GM23338 (cell line): ENCODE measurements at regions not wholly inside any gene's neighbourhood (a gene's known extent, or its start where the extent isn't known, plus 50 kb on each side); places are given as distances from the start of the nearest gene placed in this dataset.

Source experiments
- CREB1 ChIP-seq: fragments of 250-450 bp; sonication (Bioruptor Pico); IDR thresholded peaks from 2 replicates; pipeline ENCODE4 v1.5.0; 2020; ENCODE audit warnings: low read depth, mild to moderate bottlenecking, moderate library complexity
- EZH2 ChIP-seq: fragments of 200-600 bp; sonication (generic); IDR thresholded peaks from one replicate; pipeline ENCODE4 v1.8.0; 2017; ENCODE audit warnings: antibody characterized with exemption, mild to moderate bottlenecking, low read depth; ENCODE audit not compliant: unreplicated experiment
- EZH2phosphoT487 ChIP-seq: fragments of 200-600 bp; sonication (generic); IDR thresholded peaks from one replicate; pipeline ENCODE4 v1.8.1; 2018; ENCODE audit warnings: antibody characterized with exemption; ENCODE audit not compliant: unreplicated experiment
- JUNB ChIP-seq: IDR thresholded peaks from one replicate; pipeline ENCODE4 v1.6.1; 2016; ENCODE audit warnings: antibody characterized with exemption; ENCODE audit not compliant: unreplicated experiment
- NANOG ChIP-seq: IDR thresholded peaks from 2 replicates; pipeline ENCODE4 v1.6.1; 2016; ENCODE audit warnings: antibody characterized with exemption, borderline replicate concordance
- POLR2AphosphoS5 ChIP-seq: IDR thresholded peaks from 2 replicates; pipeline ENCODE4 v1.6.1; 2016; ENCODE audit warnings: antibody characterized with exemption, low read depth
- REST ChIP-seq: IDR thresholded peaks from one replicate; pipeline ENCODE4 v1.6.1; 2018; ENCODE audit warnings: antibody characterized with exemption; ENCODE audit not compliant: unreplicated experiment
- STAT1 ChIP-seq: IDR thresholded peaks from one replicate; pipeline ENCODE4 v1.6.1; 2016; ENCODE audit warnings: antibody characterized with exemption; ENCODE audit not compliant: unreplicated experiment
- ZNF114 ChIP-seq: fragments of 250-450 bp; sonication (Bioruptor Pico); IDR thresholded peaks from 2 replicates; pipeline ENCODE4 v1.5.0; 2020; ENCODE audit warnings: mild to moderate bottlenecking, moderate library complexity
- ZNF331 ChIP-seq: fragments of 250-450 bp; sonication (Bioruptor Pico); IDR thresholded peaks from 2 replicates; pipeline ENCODE4 v1.5.0; 2020; ENCODE audit warnings: low read depth, mild to moderate bottlenecking, moderate library complexity
- ZNF462 ChIP-seq: fragments of 250-450 bp; sonication (Bioruptor Pico); IDR thresholded peaks from 2 replicates; pipeline ENCODE4 v1.5.0; 2020; ENCODE audit warnings: mild to moderate bottlenecking, moderate library complexity
- TF ChIP-seq, protein P1 (sequence below), 2 experiments: fragments of 200-600 bp in 1 of 2; sonication (generic) in 1 of 2; conservative IDR thresholded peaks; 2 replicates each; pipeline versions ENCODE4 v1.5.1 to v1.6.1; 2016 to 2017; ENCODE audit warnings: antibody characterized with exemption in 2 of 2, low read depth in 2 of 2, mild to moderate bottlenecking in 2 of 2, moderate library complexity in 1 of 2
- TF ChIP-seq, protein P2 (sequence below): IDR thresholded peaks from 2 replicates; pipeline ENCODE4 v1.6.1; 2016; ENCODE audit warnings: antibody characterized with exemption

- TF ChIP-seq, protein P1, sequence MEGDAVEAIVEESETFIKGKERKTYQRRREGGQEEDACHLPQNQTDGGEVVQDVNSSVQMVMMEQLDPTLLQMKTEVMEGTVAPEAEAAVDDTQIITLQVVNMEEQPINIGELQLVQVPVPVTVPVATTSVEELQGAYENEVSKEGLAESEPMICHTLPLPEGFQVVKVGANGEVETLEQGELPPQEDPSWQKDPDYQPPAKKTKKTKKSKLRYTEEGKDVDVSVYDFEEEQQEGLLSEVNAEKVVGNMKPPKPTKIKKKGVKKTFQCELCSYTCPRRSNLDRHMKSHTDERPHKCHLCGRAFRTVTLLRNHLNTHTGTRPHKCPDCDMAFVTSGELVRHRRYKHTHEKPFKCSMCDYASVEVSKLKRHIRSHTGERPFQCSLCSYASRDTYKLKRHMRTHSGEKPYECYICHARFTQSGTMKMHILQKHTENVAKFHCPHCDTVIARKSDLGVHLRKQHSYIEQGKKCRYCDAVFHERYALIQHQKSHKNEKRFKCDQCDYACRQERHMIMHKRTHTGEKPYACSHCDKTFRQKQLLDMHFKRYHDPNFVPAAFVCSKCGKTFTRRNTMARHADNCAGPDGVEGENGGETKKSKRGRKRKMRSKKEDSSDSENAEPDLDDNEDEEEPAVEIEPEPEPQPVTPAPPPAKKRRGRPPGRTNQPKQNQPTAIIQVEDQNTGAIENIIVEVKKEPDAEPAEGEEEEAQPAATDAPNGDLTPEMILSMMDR (conservative IDR thresholded peaks at IDR 0.05; ENCODE audit: low read depth in 2 of 2): no peak
- TF ChIP-seq POLR2AphosphoS5: no peak
- TF ChIP-seq EZH2: no peak
- no peak for TF ChIP-seq JUNB
- TF ChIP-seq NANOG: no peak
- no peak for TF ChIP-seq ZNF114
- no peak for TF ChIP-seq STAT1
- no peak for TF ChIP-seq REST
- no peak for TF ChIP-seq CREB1 (CRISPR knock-in tag)
- no peak for TF ChIP-seq EZH2phosphoT487
- no peak for TF ChIP-seq ZNF462 (CRISPR knock-in tag)
- TF ChIP-seq ZNF331 (CRISPR knock-in tag): no peak
- TF ChIP-seq, protein P2, sequence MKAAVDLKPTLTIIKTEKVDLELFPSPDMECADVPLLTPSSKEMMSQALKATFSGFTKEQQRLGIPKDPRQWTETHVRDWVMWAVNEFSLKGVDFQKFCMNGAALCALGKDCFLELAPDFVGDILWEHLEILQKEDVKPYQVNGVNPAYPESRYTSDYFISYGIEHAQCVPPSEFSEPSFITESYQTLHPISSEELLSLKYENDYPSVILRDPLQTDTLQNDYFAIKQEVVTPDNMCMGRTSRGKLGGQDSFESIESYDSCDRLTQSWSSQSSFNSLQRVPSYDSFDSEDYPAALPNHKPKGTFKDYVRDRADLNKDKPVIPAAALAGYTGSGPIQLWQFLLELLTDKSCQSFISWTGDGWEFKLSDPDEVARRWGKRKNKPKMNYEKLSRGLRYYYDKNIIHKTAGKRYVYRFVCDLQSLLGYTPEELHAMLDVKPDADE: no peak
Measured at GRCh38 chr2:397926-398325, 110.0 kb upstream of the ALKAL2 start.
